ENCODE measurements at regions not wholly inside any gene's neighbourhood (a gene's known extent, or its start where the extent isn't known, plus 50 kb on each side); places are given as distances from the start of the nearest gene placed in this dataset.

DNA sequence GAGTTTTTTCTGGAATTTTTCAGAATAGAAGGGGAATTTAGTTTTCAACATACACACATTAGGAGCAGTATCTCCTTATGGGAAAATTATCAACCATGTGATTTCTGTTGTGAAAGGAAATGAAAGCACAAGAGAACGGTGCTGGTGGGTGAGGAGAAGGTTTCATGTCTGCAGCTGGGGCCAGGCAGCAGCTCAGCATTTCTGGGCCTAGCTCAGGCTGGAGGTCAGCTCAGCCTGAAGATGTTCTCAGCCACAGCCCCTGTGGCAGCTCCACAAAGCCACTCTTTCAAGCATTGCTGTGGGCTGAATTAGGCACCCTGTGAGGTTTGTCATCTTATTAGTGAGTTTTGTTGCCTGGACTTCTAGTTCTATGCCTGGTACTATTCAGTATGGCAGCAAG lies 90.3 kb downstream of the DIRAS2 start:
- ChIA-PET CTCF (ENCODE audit: partially characterized antibody) (interaction anchor here (1.3 kb wide), 1 partner anchor 13 kb away, joined by 6 read pairs; no protein-coding TSS in a partner anchor), POLR2A (ENCODE audit: partially characterized antibody) (no interaction called here)
- H3K4ac ChIP-seq (replicated peaks; ENCODE audit: insufficient read length, low read depth, low read length) = no peak overlapping the region
- no peaks in the 10 kb centered on the region for H3K79me1 ChIP-seq (ENCODE audit: low read depth, low read length)
- no peak overlapping the region for H2BK5ac ChIP-seq (ENCODE audit: low read depth, low read length)
- no peak overlapping the region for H3K4me3 ChIP-seq (ENCODE audit: extremely low read depth in 1 of 4, insufficient read depth in 2 of 4, low read depth in 3 of 4, low read length in 4 of 4)
- no peak overlapping the region for H3K23ac ChIP-seq (ENCODE audit: insufficient read length)
- H3K4me2 ChIP-seq (ENCODE audit: insufficient read depth in 1 of 2, low read depth in 2 of 2, low read length in 2 of 2) = no peak overlapping the region
- no peak overlapping the region for H2BK12ac ChIP-seq (ENCODE audit: low read depth, low read length)
- H3K23me2 ChIP-seq (ENCODE audit: low read depth, low read length) = no peaks in the 10 kb centered on the region
- H3K36me3 ChIP-seq (ENCODE audit: control insufficient read depth in 2 of 4, insufficient read depth in 4 of 4, low read length in 3 of 4) = no peaks in the 10 kb centered on the region
- H4K5ac ChIP-seq (ENCODE audit: insufficient read length, low read depth, low read length) = no peak overlapping the region
- H3K56ac ChIP-seq (replicated peaks; ENCODE audit: insufficient read length, low read depth, low read length) = no peak overlapping the region
- TF ChIP-seq EZH2 (IDR thresholded peaks at IDR 0.05; ENCODE audit: low read depth, low read length, severe bottlenecking) = no peak
- TF ChIP-seq, protein P1, sequence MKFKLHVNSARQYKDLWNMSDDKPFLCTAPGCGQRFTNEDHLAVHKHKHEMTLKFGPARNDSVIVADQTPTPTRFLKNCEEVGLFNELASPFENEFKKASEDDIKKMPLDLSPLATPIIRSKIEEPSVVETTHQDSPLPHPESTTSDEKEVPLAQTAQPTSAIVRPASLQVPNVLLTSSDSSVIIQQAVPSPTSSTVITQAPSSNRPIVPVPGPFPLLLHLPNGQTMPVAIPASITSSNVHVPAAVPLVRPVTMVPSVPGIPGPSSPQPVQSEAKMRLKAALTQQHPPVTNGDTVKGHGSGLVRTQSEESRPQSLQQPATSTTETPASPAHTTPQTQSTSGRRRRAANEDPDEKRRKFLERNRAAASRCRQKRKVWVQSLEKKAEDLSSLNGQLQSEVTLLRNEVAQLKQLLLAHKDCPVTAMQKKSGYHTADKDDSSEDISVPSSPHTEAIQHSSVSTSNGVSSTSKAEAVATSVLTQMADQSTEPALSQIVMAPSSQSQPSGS (IDR thresholded peaks at IDR 0.05; ENCODE audit: low read length) = no peak
- TF ChIP-seq BACH1 (IDR thresholded peaks at IDR 0.05; ENCODE audit: low read length) = no peak
- TF ChIP-seq RAD21 (IDR thresholded peaks at IDR 0.05 in 1 of 2, conservative IDR thresholded peaks at IDR 0.05 in 1 of 2; ENCODE audit: low read depth in 2 of 2, low read length in 2 of 2) = no peak
- no peak for TF ChIP-seq NRF1 (IDR thresholded peaks at IDR 0.05; ENCODE audit: low read depth, low read length)
- TF ChIP-seq TBP (IDR thresholded peaks at IDR 0.05; ENCODE audit: low read depth, low read length) = no peak
- TF ChIP-seq CHD2 (IDR thresholded peaks at IDR 0.05; ENCODE audit: low read length) = no peak
- no peak overlapping the region for H4K91ac ChIP-seq (replicated peaks; ENCODE audit: insufficient read length, low read length)
- no peak overlapping the region for H2AK5ac ChIP-seq (ENCODE audit: low read depth, low read length)
- WGBS, 2 experiments (ENCODE audit: extremely low coverage in 1 of 2, insufficient coverage in 1 of 2, insufficient read length in 1 of 2, insufficient replicate concordance in 2 of 2, low coverage in 1 of 2, low lambda C conversion rate in 2 of 2, missing lambda C conversion rate in 1 of 2) = 63% methylated on average over 1 of the region's 1 CpG; no CpG with 5 or more reads in 1 of the 2 experiments
- no peaks in the 10 kb centered on the region for H3K9me3 ChIP-seq (ENCODE audit: insufficient read depth in 2 of 2, low read depth in 1 of 2, low read length in 1 of 2)
- no peak overlapping the region for H4K8ac ChIP-seq (ENCODE audit: extremely low read depth, insufficient read depth, low read length)
- H2AFZ ChIP-seq (ENCODE audit: low read length) = no peak overlapping the region
- no peak overlapping the region for H3K14ac ChIP-seq (ENCODE audit: insufficient read length)
- no peaks in the 10 kb centered on the region for H3K79me2 ChIP-seq (ENCODE audit: control insufficient read depth in 1 of 2, insufficient read depth in 2 of 2, low read length in 2 of 2)
- no peaks in the 10 kb centered on the region for H3K27me3 ChIP-seq (replicated peaks in 1 of 4; ENCODE audit: control insufficient read depth in 3 of 4, extremely low read depth in 1 of 4, insufficient read depth in 3 of 4, low read length in 3 of 4)
- FAIRE-seq = no peak
- no peak overlapping the region for H2BK120ac ChIP-seq (replicated peaks; ENCODE audit: low read depth, low read length)
- no peak overlapping the region for H2BK20ac ChIP-seq (ENCODE audit: low read length)
- no peak overlapping the region for H3K27ac ChIP-seq (ENCODE audit: low read depth, low read length)
- H3K18ac ChIP-seq (ENCODE audit: extremely low read depth, low read length) = no peak overlapping the region
- no peaks in the 10 kb centered on the region for H4K20me1 ChIP-seq (replicated peaks in 1 of 2; ENCODE audit: control insufficient read depth in 1 of 2, insufficient read depth in 2 of 2, low read length in 2 of 2)
- H3K9ac ChIP-seq (replicated peaks in 1 of 4; ENCODE audit: extremely low read depth in 1 of 4, low read depth in 3 of 4, low read length in 3 of 4) = no peak overlapping the region
- no peak for DNase-seq (ENCODE audit: low read depth in 1 of 2, low spot score in 2 of 2)
- H2BK15ac ChIP-seq (ENCODE audit: low read length) = no peak overlapping the region
- no peaks in the 10 kb centered on the region for H3K4me1 ChIP-seq (replicated peaks in 1 of 4; ENCODE audit: control insufficient read depth in 3 of 4, insufficient read depth in 4 of 4, low read length in 3 of 4)

Data from H1 (cell line).